Loucy (cell line): ENCODE measurements at regions not wholly inside any gene's neighbourhood (a gene's known extent, or its start where the extent isn't known, plus 50 kb on each side); places are given as distances from the start of the nearest gene placed in this dataset.

Experiments used
- H2AFZ ChIP-seq: fragments of 200-600 bp; sonication (generic); 2 replicates; pipeline ENCODE4 v1.6.0; 2016; ENCODE audit warnings: antibody characterized with exemption, mild to moderate bottlenecking, low read length, moderate library complexity
- H3F3A ChIP-seq: fragments of 200-600 bp; 2 replicates; pipeline ENCODE4 v1.6.0; 2016; ENCODE audit warnings: antibody characterized with exemption, low read depth, mild to moderate bottlenecking
- H3K27me3 ChIP-seq: fragments of 200-600 bp; sonication (generic); 2 replicates; pipeline ENCODE4 v1.6.1; 2014; ENCODE audit warnings: low read length, mild to moderate bottlenecking; ENCODE audit not compliant: insufficient read depth, poor library complexity, severe bottlenecking
- H3K36me3 ChIP-seq: fragments of 200-600 bp; sonication (generic); 2 replicates; pipeline ENCODE4 v1.6.1; 2016; ENCODE audit warnings: low read length; ENCODE audit not compliant: insufficient read depth
- H3K4me1 ChIP-seq: fragments of 200-600 bp; sonication (generic); 2 replicates; pipeline ENCODE4 v1.5.1; 2014; ENCODE audit warnings: low read length, mild to moderate bottlenecking; ENCODE audit not compliant: insufficient read depth, poor library complexity, severe bottlenecking
- H3K4me2 ChIP-seq: fragments of 200-600 bp; sonication (generic); 2 replicates; pipeline ENCODE4 v1.6.0; 2014; ENCODE audit warnings: antibody characterized with exemption, low read length, low read depth, mild to moderate bottlenecking; ENCODE audit not compliant: poor library complexity, severe bottlenecking
- H3K4me3 ChIP-seq: fragments of 200-600 bp; sonication (generic); 2 replicates; pipeline ENCODE4 v1.5.1; 2014; ENCODE audit warnings: low read length, mild to moderate bottlenecking, mixed read lengths; ENCODE audit not compliant: poor library complexity, severe bottlenecking
- H3K79me2 ChIP-seq: fragments of 200-600 bp; sonication (generic); 2 replicates; pipeline ENCODE4 v1.6.1; 2014; ENCODE audit warnings: low read length; ENCODE audit not compliant: insufficient read depth
- H3K9ac ChIP-seq: fragments of 200-600 bp; sonication (generic); 2 replicates; pipeline ENCODE4 v1.6.0; 2014; ENCODE audit warnings: mild to moderate bottlenecking, low read depth, low read length, moderate library complexity; ENCODE audit not compliant: poor library complexity, severe bottlenecking
- H3K9me2 ChIP-seq: fragments of 200-600 bp; sonication (generic); replicated peaks from 2 replicates; pipeline ENCODE4 v1.6.1; 2016; ENCODE audit warnings: low read depth, low read length, mixed read lengths
- H3K9me3 ChIP-seq: fragments of 200-600 bp; sonication (generic); 2 replicates; pipeline ENCODE4 v1.6.1; 2014; ENCODE audit warnings: mild to moderate bottlenecking, antibody characterized with exemption, low read length, low read depth; ENCODE audit not compliant: insufficient read depth
- H4K20me1 ChIP-seq: fragments of 200-600 bp; sonication (generic); 2 replicates; pipeline ENCODE4 v1.6.0; 2014; ENCODE audit warnings: antibody characterized with exemption, low read length, mild to moderate bottlenecking; ENCODE audit not compliant: insufficient read depth, poor library complexity, severe bottlenecking
- CTCF ChIP-seq: fragments of 200-600 bp; sonication (generic); conservative IDR thresholded peaks from 2 replicates; pipeline ENCODE4 v1.5.1; 2014; ENCODE audit warnings: mild to moderate bottlenecking, antibody characterized with exemption, low read length
- EZH2phosphoT487 ChIP-seq: fragments of 200-600 bp; IDR thresholded peaks from 2 replicates; pipeline ENCODE4 v1.6.1; 2018; ENCODE audit warnings: antibody characterized with exemption, mild to moderate bottlenecking, moderate library complexity, borderline replicate concordance

GRCh38 chr14:95979339-95980042, 59.7 kb upstream of the C14orf132 start:
- no peak overlapping the region for H2AFZ ChIP-seq
- H3K9me3 ChIP-seq: no peaks in the 10 kb centered on the region
- H3K4me3 ChIP-seq: no peak overlapping the region

GRCh38 chr14:95980402-95980801, 58.8 kb upstream of the C14orf132 start:
- Histone ChIP-seq H2AFZ (no peak overlapping the region), H3F3A (no peaks in the 10 kb centered on the region), H3K4me1 (no peaks in the 10 kb centered on the region), H3K9me3 (no peaks in the 10 kb centered on the region), H3K9me2 (no peaks in the 10 kb centered on the region), H3K4me3 (no peak overlapping the region), H4K20me1 (no peaks in the 10 kb centered on the region), H3K9ac (no peak overlapping the region), H3K36me3 (no peaks in the 10 kb centered on the region), H3K79me2 (no peaks in the 10 kb centered on the region), H3K27me3 (no peaks in the 10 kb centered on the region), H3K4me2 (no peak overlapping the region)
- no peak for TF ChIP-seq CTCF

More at GRCh38 chr14:95979339-95980042, 59.7 kb upstream of the C14orf132 start:
- Histone ChIP-seq H3K79me2 (no peaks in the 10 kb centered on the region), H4K20me1 (no peaks in the 10 kb centered on the region), H3K9me2 (no peaks in the 10 kb centered on the region), H3K4me1 (no peaks in the 10 kb centered on the region), H3K27me3 (no peaks in the 10 kb centered on the region), H3K4me2 (no peak overlapping the region), H3K36me3 (no peaks in the 10 kb centered on the region), H3K9ac (no peak overlapping the region), H3F3A (no peaks in the 10 kb centered on the region)
- TF ChIP-seq CTCF: peak; percentile 35; the same call in 1 of the 2 replicates
- no peak for TF ChIP-seq EZH2phosphoT487

- Histone ChIP-seq H4K20me1 (no peaks in the 10 kb centered on the region), H3K9me3 (no peaks in the 10 kb centered on the region), H3K9me2 (no peaks in the 10 kb centered on the region), H3K4me2 (no peak overlapping the region), H3K4me1 (no peaks in the 10 kb centered on the region), H3K79me2 (no peaks in the 10 kb centered on the region), H3K36me3 (no peaks in the 10 kb centered on the region), H3K4me3 (no peak overlapping the region), H3K27me3 (no peaks in the 10 kb centered on the region), H3F3A (no peaks in the 10 kb centered on the region), H2AFZ (no peak overlapping the region), H3K9ac (no peak overlapping the region)
- TF ChIP-seq CTCF (no peak), EZH2phosphoT487 (no peak)
Measured at GRCh38 chr14:95981965-95982364, 57.2 kb upstream of the C14orf132 start.
